GM13977 (cell line): ENCODE measurements at regions not wholly inside any gene's neighbourhood (a gene's known extent, or its start where the extent isn't known, plus 50 kb on each side); places are given as distances from the start of the nearest gene placed in this dataset.
"Not testable (repeated sequence)": the region's sequence is repeated elsewhere in the genome, so short reads cannot be mapped to it uniquely, and the experiment has no call there.

Source experiments
- DNase-seq: peaks from one replicate; pipeline ENCODE4 v3.0.0; 2012; ENCODE audit warnings: low spot score
- in situ Hi-C: fragments of 300-500 bp; cut with MboI; formaldehyde crosslinking; loops from one replicate; pipeline ENCODE4 v1.12.0; 2022; ENCODE audit warnings: low sequenced_read_pairs, low pct_unique_long_range_greater_than_20kb, mixed read lengths, inconsistent platforms; ENCODE audit not compliant: unreplicated experiment
- TF ChIP-seq, protein P1 (sequence below): IDR thresholded peaks from 2 replicates; pipeline ENCODE4 v1.5.1; 2012; ENCODE audit warnings: mild to moderate bottlenecking, control low read depth; ENCODE audit not compliant: insufficient read depth; ENCODE audit errors: extremely low read depth, missing control alignments

DNA sequence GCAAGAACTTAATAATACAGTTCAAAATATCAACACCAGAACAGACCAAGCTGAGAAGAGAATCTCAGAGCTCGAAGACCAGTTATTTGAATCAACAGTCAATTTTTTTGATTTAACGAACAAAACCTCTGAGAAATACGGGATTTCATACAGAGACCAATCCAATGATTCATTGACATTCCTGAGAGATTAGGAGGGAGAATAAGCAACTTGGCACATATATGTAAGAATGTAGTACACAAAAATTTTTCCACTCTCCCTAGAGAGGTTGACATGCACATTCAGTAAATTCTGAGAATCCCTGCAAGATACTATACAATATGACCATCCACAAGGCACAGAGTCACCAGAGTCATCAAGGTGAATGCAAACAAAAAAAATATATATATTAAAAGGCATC, 1577.3 kb upstream of the C9orf72 start:
- TF ChIP-seq, protein P1, sequence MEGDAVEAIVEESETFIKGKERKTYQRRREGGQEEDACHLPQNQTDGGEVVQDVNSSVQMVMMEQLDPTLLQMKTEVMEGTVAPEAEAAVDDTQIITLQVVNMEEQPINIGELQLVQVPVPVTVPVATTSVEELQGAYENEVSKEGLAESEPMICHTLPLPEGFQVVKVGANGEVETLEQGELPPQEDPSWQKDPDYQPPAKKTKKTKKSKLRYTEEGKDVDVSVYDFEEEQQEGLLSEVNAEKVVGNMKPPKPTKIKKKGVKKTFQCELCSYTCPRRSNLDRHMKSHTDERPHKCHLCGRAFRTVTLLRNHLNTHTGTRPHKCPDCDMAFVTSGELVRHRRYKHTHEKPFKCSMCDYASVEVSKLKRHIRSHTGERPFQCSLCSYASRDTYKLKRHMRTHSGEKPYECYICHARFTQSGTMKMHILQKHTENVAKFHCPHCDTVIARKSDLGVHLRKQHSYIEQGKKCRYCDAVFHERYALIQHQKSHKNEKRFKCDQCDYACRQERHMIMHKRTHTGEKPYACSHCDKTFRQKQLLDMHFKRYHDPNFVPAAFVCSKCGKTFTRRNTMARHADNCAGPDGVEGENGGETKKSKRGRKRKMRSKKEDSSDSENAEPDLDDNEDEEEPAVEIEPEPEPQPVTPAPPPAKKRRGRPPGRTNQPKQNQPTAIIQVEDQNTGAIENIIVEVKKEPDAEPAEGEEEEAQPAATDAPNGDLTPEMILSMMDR = no peak
- DNase-seq = no peak
- in situ Hi-C loops = no loop called here

DNA sequence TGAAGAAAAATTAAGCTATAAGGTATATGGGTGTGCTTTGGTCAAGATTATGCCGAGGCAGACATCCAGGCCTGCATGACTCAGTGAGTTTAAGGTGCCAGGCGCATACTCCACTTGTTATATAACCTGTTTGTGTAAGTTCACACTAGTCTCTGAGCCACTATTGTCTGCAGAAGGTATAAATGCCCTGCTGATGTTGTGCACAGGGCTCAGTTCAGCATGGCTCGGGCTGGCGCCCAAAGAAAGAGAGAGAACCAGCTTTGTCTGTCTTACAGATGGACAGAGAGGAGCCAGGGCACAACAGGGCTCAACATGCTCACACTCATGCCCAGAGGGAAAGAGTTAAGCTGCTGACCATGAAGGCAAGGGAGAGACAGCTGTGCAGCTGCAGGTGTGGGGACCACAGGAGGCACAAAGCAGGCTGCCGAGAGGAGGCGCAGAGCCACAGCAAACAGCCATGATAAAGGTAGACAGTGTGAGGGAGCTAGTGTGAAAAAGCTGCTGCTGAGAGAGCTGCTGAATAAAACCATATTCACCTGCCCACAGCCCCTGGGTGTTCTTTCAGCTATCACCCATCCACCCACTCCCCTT, 1587.6 kb upstream of the C9orf72 start:
- DNase-seq = no peak
- TF ChIP-seq, protein P1 = no peak
- in situ Hi-C loops = no loop called here

DNA sequence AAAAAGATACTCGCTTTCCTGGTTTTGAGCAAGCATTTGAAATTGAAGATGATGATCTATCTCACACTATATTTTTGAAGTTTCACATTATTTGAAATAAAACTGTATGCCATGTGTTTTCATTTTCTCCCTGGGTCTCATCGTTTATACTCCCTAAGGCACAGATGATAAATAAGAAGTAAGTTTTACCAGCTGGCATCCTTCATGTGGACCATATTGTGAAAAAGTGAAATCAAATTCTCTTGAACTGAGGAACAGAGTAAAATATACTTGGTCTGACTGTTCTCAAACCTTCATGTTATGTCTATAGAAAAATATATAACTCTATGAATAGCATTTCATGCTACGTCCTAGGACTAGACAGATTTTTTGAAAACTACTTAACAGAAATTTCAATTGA, 1600.9 kb upstream of the C9orf72 start:
- in situ Hi-C loops = no loop called here

DNA sequence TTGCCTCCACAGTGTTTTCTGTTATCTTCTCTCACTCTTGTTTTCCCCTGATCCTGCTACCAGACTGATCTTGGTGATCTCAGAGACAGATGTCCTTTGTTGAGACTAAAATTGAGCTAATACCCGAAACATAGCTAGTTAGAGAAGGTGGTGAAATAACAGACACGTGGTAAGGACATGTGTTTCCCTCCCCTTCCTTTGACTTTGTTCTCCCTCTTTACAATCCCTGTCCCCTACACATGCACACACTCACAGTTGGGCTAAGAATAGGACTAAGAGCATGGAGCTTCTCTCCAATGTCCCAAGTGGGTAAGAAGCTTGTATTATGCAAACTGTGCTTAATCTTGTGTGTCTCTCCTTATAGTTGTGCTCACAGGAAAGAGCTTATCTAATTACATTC, 1603.0 kb upstream of the C9orf72 start:
- DNase-seq = no peak
- TF ChIP-seq, protein P1 = no peak
- in situ Hi-C loops = no loop called here

More for the DNA sequence above, 1600.9 kb upstream of the C9orf72 start:
- TF ChIP-seq, protein P1 = no peak
- DNase-seq = no peak

DNA sequence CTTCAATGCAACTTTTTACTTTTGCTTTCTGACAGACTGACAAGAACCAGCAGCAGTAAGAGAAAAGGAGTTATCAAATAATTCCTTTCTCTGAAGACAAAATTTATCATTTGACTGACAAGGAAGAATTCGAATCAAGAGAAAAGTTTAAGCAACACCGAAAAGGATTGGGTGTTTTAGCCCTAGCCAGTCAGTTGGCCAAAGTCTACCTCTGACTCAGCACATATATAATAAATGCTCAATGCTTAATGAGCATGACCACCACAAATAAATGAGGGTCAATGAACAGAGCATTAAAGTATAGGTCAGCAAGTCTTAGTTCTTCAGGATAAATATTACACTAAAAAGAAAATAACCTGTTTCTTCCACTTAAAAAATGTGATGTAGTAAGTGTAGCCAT, 1603.5 kb upstream of the C9orf72 start:
- in situ Hi-C loops = no loop called here
- no peak for DNase-seq
- TF ChIP-seq, protein P1 = no peak

DNA sequence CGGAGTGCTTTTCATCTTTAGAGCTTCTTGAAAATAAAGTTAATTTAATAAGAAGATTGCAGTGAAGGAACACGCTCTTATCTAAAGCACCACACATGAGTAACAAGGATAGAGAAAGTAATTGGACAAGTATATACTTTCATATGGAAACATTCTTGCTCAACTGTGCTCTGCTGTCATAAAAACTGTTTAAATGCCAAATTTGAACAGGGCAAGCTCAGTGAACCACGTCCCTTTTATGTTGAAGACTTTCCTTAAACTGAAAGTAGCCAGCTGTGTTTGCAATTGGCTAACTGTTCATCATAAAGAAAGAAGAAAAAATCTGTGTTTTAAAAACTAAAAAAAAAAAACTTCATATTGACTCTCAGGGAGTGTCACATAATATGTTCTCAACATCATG, 1610.7 kb upstream of the C9orf72 start:
- TF ChIP-seq, protein P1 = no peak
- in situ Hi-C loops = no loop called here
- DNase-seq = no peak

DNA sequence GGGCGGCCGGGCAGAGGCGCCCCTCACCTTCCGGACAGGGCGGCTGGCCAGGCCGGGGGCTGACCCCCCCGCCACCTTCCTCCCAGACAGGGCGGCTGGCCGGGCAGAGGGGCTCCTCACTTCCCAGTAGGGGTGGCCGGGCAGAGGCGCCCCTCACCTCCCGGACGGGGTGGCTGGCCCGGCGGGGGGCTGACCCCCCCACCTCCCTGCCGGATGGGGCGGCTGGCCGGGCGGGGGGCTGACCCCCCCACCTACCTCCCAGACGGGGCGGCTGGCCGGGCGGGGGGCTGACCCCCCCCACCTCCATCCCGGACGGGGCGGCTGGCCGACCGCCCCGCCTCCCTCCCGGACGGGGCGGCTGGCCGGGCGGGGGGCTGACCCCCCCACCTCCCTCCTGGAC, 1615.5 kb upstream of the C9orf72 start:
- DNase-seq, in situ Hi-C loops: not testable (repeated sequence)

DNA sequence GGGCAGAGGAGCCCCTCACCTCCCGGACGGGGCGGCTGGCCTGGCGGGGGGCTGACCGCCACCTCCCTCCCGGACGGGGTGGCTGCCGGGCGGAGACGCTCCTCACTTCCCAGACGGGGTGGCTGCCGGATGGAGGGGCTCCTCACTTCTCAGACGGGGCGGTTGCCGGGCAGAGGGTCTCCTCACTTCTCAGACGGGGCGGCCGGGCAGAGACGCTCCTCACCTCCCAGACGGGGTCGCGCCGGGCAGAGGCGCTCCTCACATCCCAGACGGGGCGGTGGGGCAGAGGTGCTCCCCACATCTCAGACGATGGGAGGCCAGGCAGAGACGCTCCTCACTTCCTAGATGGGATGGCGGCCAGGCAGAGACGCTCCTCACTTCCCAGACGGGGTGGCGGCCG, 1615.9 kb upstream of the C9orf72 start:
- DNase-seq, in situ Hi-C loops: not testable (repeated sequence)
